ENCODE measurements at regions not wholly inside any gene's neighbourhood (a gene's known extent, or its start where the extent isn't known, plus 50 kb on each side); places are given as distances from the start of the nearest gene placed in this dataset.
A peak's percentile ranks its signal among the peaks of the same experiment; 100 is the strongest.
"Not testable (repeated sequence)": the region's sequence is repeated elsewhere in the genome, so short reads cannot be mapped to it uniquely, and the experiment has no call there.

- DNase-seq: no peak
These were observed 194.7 kb upstream of the GLI2 start for GRCh38 chr2:120540719-120541552.

- DNase-seq: no peak
These were observed 194.1 kb upstream of the GLI2 start for GRCh38 chr2:120541553-120541932.

DNA sequence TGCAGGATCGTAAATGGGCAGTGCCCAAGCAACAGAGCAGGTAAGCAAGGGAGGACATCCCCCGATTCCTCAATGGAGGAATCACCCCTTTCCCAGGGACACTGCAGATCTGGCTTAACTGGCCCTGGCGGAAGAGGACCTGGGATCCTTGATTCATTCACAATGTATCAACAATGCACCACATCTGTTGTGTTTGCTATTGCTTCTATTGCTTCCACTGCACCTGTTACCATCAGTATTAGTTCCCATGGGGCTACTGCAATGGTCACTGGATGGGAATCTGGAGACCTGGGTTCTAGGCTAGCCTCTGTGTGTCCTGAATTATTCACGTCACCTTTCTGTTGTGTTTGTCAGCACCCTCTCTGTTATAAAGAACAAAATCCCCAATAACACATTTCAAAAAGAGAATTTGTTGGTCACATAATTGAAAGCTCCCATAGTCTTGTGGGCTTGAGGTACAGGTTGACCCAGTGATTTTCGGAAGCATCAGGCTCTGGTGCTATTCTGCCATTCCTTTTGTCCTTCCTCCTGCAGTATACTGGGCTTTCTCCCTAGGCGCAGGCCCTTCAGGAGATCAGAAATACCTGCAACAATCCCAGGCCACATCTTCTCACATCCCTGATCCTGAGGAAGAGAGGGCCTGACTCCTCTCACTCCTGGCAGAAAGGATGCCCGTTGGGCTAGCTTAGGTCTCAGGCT is 193.5 kb upstream of the GLI2 start:
- DNase-seq: no peak

GRCh38 chr2:120542911-120543527 is 192.6 kb upstream of the GLI2 start:
- DNase-seq: no peak

GRCh38 chr2:120543899-120544298 is 191.8 kb upstream of the GLI2 start:
- no peak for DNase-seq

DNA sequence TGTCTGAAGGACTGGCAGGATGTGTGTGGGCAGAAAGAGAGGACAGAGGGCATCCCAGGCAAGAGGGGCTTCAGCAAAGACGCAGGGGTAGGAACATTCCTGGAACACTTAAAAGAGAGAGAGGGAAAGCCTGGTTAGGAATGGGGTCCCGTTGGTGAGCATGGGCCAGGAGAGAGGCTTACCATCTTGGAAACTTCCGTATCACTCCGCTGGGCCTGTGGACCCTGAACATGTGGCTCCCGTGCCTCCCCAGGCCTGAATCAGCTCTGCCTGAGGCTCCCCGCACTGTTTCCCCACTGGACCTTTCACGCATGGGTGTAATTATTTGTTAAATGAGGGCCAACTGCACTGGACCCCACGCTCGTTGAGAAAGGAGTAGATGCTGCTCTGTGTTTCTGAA is 191.1 kb upstream of the GLI2 start:
- no peak for DNase-seq

DNA sequence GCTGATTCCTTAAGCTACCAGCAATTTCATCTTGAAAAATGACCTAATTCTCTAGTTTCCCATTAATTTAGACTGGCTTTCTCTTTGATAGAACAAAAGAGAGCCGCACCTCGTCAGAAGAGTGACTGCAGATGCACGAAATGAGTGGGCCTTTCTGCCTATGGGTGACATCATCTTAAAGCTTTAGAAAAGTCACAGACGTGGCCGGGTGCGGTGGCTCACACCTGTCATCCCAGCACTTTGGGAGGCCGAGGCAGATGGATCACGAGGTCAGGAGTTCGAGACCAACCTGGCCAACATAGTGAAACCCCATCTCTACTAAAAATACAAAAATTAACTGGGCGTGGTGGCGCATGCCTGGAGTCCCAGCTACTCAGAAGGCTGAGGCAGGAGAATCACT is 190.7 kb upstream of the GLI2 start:
- not testable (repeated sequence) for DNase-seq

DNA sequence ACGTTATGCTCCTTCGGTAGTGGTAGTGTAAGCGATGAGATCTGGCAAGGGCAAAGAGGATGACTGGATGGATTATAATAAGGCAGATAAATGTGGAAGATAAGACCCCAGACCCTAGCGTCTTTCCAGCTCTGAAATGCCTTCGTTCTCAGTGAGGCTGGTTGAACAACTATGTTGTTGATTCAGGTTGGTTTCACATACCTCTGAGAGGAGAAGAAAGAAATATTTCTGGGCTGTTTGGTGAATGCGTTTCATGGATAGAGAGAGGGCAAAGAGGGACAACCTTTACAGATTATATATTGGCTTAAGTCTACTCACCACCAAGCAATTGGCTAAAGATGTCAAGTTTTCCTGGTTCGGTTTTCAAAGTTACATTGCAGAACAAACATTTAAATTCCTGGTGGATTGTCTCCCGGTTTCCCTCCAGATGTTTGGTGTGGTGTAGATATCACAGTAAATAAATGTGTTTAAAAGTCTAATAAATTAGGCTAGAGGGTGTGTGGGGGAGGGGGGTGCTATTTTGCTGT is 190.1 kb upstream of the GLI2 start:
- no peak for DNase-seq

GRCh38 chr2:120546048-120546864 is 189.4 kb upstream of the GLI2 start:
- DNase-seq: no peak

DNA sequence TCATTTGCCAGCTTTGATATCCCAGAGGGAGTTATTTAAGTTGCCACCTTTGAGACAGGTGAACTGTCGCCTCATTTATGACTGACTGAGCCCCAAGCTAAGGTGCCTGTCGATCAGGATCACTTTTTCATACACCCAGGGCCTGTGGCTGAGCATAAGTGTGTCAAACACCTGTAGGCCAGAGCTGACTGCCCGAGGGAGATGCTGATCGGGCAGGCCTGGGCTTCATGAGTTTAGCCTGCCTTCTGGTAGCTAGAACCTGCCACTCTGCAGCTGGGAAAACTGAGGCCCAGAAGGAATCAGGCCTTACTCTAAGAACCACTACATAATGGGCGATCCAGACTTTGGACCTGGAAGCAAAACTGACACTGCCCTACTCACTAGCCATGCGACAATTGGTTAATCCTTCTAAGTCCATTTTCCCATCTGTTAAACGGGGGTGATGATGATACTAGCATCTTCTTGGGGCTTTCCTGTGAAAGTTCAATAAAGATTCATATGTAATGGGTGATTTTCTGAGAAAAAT is 188.7 kb upstream of the GLI2 start:
- DNase-seq: no peak

DNA sequence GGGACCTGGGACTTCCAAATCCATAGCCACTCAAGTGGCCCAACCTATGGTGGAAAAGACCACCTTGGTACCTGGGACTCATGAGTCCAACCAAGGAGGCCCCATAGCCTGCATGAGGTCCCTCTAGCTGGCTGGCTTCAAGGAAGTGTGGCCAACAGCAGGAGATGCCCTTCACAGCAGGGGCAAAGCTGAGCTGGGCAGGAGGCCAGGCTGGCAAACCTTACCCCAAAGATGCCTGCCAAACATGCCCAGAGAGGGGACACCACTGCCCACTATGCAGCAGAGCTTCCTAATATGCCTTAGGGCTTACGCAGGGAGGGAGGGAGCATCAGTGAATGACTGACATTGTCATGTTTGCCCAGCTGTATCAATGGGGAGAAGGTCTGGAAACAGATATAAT is 188.0 kb upstream of the GLI2 start:
- DNase-seq: no peak

- DNase-seq: no peak
These were observed 186.8 kb upstream of the GLI2 start for GRCh38 chr2:120548627-120549608.

- no peak for DNase-seq
These were observed 185.8 kb upstream of the GLI2 start for GRCh38 chr2:120549841-120550240.

DNA sequence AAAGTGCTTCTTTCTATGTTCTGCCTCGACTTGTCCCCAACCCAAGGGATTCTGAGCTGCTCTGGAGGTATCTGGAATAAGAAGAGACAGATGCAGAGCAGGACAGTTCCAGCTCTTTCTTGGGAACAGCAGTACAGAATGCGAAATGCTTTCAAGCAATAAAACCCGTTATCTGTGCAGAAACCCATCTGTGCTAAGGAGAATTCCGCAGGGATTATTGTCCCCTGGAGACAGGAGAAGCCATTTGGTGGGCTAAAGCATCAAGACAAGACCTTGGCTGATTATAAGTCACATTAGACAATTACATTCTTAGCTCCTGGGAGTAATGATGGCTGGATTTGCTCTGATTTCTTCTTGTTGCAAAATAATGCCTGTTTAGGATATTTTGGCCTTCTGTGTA is 185.4 kb upstream of the GLI2 start:
- no peak for DNase-seq

- DNase-seq: no peak
These were observed 184.7 kb upstream of the GLI2 start for GRCh38 chr2:120550893-120551446.

DNA sequence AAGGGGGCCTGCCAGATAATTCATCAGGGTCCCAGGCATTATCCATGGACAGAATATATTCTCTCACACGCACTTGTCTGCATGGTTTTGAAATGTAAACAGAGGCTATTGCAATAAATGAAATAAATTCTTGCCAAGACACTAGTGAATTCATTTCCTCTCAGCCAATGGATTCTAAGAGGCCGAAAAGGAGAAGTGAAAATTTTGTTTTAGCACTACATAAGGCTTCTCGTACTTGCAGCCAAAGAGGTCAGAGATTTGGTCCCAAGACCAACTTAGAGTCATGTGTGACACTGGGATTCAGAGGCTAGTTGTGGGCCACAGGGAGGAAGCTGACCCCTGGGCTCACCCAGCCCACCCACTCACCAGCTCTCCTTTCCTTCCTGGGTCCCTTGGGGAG is 184.1 kb upstream of the GLI2 start:
- no peak for DNase-seq

DNA sequence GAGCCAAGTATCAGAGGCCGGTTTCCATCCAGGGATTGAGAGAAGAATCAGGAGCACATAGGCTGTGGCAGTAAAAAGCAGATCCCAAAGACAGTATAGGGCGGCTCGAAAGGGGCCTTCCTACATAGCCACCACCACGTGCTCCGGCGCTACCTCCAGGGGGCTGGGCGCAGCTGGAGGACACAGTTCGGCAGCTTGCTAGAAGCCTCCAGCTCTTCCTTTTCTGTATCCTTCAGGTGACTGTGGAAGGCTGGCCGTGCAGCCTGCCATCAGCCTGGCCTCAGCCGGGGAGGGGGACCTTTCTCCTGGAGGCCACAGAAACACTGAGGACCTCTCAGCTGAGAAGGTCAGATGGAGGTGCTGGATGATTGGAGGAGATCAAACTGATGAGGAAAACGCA is 183.6 kb upstream of the GLI2 start:
- DNase-seq: no peak

GRCh38 chr2:120552800-120553481 is 182.7 kb upstream of the GLI2 start:
- peak; percentile 39 for DNase-seq

DNA sequence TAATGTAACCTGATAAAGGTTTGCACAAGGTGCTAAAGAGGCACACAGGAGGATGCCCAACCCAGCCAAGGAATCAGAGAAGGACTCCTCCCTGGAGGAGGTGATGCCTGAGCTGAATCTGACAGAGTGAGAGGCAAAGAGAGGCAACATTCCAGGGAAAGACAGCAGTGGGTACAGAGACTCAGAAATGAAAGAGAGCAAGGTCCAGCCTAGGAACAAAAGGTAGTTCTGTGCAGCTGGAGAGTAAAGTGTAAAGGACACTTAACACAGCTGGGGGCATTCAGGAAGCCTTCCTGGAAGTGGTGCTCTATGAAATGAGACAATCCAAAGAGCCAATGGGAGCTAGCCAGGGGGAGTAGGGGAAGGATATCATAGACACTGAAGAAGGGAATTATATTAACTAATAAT is 181.0 kb upstream of the GLI2 start:
- no peak for DNase-seq

DNA sequence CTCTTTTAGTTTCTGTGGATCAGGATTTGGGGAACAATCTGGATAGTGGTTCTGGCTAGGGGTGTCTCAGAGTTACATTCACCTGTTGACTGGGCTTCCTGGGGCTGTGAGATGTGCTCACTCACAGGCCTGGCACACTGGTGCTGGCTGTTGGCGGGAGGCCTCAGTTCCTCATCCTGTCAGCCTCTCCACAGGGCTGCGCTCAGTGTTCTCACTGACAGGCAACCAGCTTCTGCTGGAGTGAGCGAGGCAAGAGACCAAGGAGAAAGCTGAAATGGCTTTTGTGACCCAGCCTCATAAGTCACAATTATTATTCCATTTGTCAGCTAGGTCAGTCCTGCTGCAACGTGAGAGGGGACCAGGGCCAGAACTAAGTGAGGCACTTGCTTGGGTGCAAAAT is 180.6 kb upstream of the GLI2 start:
- no peak for DNase-seq

Measured in activated CD4-positive, alpha-beta T cell treated with anti-CD3 and anti-CD28 coated beads, Interleukin-10, Interleukin-2, amounts not matched to agents 100 ng/mL and 50 ng/mL, durations not matched to agents 16 hours and 8 hours (primary cell).